SW 1271 (cell line): ENCODE measurements at regions not wholly inside any gene's neighbourhood (a gene's known extent, or its start where the extent isn't known, plus 50 kb on each side); places are given as distances from the start of the nearest gene placed in this dataset.

Experiments used
- DNase-seq, 2 experiments: peaks; one replicate each; lab custom pipeline; 2025; lab: John Stamatoyannopoulos, UW

GRCh38 chr6:23929201-23929600, 196.8 kb upstream of the NRSN1 start:
- DNase-seq = no peak

GRCh38 chr6:23940466-23940865, 185.5 kb upstream of the NRSN1 start:
- DNase-seq = no peak

DNA sequence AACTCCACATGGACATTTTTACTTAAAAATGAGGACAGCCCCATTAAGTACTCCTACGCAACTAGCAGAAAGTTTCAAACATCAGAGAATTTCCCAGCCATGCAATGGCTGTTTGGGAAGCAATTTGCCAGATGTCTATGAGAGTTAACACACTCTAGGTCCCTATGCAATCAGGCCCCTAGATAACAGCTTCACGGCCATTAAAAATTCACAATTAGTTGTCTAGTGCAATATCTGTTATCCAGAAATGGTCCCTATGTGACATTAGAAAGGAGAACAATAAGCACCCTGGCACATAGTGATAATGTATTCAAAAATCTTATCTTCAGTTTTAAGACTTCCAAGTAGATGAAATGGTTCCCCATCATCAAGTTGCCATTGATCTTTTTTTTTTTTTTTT, 174.3 kb upstream of the NRSN1 start:
- DNase-seq = no peak

GRCh38 chr6:23952245-23952644, 173.8 kb upstream of the NRSN1 start:
- no peak for DNase-seq

DNA sequence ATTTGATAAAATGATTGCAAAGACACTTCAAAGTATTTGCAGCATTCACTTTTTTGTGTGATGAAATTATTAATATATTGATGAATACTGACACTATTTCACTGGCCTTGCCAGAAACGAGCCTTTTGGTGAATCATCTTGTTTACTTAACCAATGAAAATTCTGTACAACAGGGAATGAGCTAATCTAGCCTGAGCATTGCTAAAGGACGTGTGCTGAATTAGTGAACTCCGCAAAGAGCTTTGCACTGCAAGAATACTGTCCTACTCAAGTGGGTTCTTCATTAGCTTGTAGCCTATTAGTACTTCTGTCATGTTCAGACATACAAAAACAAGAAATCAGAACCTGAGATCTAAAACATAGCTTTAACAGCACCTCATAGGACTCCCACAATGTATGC, 172.0 kb upstream of the NRSN1 start:
- DNase-seq = no peak

DNA sequence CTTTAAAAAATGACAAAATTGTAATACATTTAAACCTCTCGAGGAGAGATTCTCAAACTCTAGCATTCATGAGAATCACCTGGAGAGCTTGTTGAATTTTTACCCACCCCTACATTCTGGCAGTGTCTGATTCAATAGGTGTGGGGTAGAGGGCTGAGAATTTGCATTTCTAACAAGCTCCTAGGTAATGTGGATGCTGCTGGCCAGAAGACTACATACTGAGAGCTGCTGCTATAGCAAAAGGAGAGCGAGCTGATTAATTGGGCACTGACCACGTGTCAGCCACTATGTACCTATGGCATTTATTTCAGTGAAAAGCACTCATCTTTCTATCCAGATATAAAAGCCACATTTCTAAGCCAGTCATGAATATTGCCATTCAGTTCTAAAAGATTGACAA, 169.0 kb upstream of the NRSN1 start:
- no peak for DNase-seq

DNA sequence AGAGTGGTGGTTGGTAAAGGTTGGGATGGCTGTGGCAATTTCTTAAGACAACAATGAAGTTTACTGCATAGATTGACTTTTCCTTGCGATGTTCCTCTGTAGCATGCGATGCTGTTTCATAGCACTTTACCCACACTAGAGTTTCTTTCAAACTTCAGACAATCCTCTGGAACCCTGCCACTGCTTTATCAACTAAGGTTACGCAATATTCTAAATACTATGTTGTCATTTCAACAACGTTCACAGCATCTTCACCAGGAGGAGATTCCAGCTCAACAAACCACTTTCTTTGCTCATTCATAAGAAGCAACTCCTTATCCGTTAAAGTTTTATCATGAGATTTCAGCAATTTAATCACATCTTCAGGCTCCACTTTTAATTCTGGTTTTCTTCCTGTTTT, 161.2 kb upstream of the NRSN1 start:
- no peak for DNase-seq

DNA sequence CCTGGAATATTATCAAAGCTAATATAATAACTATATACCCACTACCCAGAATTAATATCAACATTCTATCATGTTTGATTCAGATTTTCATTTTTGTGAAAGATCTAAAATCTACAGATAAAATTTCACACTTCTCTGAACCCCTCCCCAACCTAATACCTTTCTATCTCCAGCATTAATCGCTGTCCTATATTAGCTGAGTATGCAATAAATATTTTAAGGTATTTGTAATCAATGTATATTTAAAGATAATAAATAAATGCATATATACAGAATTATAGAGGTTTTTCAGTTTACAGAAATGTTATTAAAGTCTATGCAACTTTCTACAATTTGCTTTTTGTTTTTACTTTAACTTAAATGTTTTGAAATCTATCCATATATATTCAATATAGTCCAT, 156.7 kb upstream of the NRSN1 start:
- no peak for DNase-seq

DNA sequence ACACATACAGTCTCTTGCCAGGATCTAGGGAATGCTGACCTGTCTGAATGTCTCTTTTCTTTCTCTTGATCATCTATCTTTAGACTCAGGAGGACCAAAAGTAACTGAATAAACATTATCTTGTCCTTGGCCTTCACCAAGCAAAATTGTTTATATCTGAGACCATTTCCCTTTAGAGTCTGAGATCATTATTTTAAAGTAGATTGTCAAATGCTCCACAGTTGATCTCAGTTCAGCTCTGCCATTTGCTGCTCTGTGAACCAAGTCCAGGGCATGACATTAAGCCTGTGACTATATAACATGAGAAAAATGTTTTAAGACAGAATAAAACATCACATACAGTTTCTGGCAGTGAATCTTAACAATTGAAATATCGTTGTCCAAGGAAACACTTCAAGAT, 148.3 kb upstream of the NRSN1 start:
- DNase-seq = no peak

- DNase-seq = no peak
Observed at GRCh38 chr6:23980965-23981364, 145.1 kb upstream of the NRSN1 start.

DNA sequence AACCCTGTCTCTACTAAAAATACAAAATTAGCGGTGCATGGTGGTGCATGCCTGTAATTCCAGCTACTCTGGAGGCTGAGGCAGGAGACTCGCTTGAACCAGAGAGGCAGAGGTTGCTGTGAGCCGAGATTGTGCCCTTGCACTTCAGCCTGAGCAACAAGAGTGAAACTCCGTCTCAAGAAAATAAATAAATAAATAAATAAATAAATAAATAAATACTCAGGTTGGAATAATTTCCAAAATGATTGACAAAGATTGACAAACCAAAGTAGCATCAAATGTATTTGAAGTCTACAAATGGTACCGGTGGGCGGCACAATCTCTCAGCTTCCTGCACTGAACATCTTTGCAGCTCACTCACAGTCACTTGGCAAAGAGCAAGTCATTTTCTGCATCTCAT, 144.1 kb upstream of the NRSN1 start:
- no peak for DNase-seq

DNA sequence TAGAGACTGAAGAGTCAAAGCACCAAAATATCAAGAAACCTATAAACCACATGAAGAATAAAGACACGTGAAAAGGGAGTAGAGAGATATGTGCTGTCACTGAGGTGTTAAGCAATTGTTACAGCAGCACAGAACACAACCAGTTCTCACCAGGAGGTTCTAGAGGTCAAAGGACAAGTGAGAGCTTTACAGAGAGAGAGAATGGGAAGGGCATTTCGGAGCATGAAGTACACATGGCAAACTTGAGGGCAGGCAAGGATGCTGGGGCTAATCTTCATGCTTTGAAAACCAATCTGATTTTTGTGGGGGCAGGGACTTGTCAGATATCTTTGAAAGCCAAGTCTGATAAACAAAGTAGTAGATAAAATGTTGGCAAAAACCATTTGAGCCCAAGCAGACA, 142.3 kb upstream of the NRSN1 start:
- DNase-seq = no peak

GRCh38 chr6:23985015-23985414, 141.0 kb upstream of the NRSN1 start:
- no peak for DNase-seq

GRCh38 chr6:23989885-23990533, 136.0 kb upstream of the NRSN1 start:
- no peak for DNase-seq

DNA sequence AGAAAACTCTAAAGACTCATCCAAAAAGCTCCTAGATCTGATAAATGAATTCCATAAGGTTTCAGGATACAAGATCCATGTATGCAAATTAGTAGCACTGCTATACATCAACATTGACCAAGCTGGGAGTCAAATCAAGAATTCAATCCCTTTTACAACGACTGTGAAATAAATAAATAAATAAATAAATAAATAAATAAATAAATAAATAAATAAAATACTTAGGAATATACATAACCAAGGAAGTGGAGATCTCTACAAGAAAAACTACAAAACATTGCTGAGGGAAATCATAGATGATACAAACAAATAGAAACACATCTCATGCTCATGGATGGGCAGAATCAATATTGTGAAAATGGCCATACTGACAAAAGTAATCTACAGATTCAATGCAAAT, 132.0 kb upstream of the NRSN1 start:
- no peak for DNase-seq

- DNase-seq = no peak
Observed at GRCh38 chr6:24004062-24004461, 122.0 kb upstream of the NRSN1 start.

GRCh38 chr6:24004659-24005058, 121.4 kb upstream of the NRSN1 start:
- no peak for DNase-seq

DNA sequence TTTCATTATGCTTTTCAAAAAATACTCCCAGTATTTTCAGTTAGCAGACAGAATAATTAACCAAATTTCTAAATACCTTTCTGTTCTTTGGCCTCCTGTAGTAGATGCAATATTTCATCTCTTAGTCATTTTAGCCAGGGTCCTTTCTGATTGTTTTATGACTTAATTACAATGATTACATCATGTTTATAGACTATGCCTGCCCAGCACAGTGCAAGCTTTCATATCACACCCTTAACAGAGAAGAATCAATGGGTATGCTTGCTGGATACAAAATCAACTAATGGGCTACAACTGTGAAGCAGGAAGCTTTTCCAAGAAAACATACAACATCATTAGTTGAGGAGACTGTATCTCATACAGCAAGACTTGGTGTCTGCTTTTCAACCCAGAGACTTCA, 119.8 kb upstream of the NRSN1 start:
- no peak for DNase-seq

DNA sequence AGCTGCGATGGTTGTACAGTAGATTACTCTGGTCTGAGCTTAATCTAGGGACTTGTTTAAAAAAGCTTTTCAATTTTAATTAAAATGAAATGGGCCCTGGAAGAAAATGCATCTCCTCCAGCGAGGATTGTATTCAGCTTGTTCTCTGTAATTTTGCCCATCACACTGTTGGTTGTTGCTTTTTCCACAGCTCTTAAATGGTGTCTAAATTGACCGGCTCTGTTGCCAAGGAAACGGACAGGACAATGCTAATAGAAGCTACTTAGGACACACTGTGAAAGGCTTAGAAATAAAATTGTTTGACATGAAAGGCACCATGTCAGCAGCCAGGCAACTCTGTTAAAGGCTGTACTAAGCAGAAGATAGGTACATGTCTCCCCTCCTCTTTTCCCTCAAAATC, 116.7 kb upstream of the NRSN1 start:
- DNase-seq = no peak

DNA sequence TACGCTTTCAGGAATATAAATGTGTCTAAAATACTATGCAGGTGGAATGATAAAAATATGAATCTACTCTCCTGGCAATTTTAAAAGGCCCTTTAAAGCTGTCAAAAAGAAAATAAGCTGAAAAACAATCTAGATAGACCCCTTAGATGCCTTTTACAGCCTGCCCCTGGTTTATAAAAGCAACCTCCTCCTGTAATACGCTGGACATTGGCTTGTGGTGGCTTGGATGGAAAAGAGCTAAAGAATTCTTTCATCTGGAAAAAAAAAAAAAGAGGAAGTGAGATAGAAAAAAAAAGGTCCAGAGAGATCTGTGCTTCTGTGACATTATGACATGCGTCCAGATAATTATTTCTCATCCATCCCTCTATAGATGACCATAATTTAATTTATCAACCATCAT, 115.9 kb upstream of the NRSN1 start:
- DNase-seq = no peak

- DNase-seq = no peak
Observed at GRCh38 chr6:24016286-24016685, 109.7 kb upstream of the NRSN1 start.

DNA sequence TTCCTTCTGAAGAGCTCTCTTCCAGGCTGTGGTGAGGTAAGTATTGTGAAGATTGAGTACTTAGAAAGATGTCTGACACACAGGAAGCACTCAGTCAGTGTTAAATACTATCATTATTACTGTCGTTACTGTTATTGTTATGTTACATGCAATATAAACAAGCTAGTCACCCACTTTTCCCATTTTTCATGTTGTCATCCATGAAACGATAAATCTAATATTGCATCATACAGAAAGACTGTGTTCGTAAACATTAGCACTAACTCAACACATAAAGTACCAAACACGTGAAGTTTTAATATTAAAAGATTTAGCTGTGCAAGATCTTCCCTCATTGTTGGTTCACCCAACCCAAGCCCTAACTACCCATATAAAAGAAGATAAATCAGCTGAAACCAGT, 109.2 kb upstream of the NRSN1 start:
- DNase-seq = no peak

DNA sequence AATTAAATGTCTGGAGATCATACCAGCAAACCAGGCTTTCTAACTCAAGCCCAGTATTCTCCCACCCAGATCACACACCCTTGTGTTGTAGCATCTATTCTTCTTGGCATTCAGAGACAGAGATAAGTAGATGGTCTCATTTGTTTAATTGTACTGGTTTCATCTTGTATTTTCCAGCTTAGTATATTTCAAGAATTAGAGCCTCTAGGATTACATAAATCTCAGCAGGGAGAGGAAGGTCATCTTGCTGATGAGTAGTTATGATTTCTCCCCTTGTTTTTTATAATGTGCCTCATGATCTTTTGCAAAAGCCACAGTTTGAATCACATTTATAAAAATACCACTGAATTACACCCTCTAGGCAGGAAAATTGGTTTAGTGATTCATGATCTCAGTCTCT, 106.6 kb upstream of the NRSN1 start:
- DNase-seq = no peak

GRCh38 chr6:24019830-24020229, 106.2 kb upstream of the NRSN1 start:
- DNase-seq = no peak

- no peak for DNase-seq
Observed at GRCh38 chr6:24026050-24026449, 100.0 kb upstream of the NRSN1 start.
